Colonic mucosa (tissue), 4 donors: ENCODE measurements at regions not wholly inside any gene's neighbourhood (a gene's known extent, or its start where the extent isn't known, plus 50 kb on each side); places are given as distances from the start of the nearest gene placed in this dataset.

ENCODE experiments used
- DNase-seq: peaks from one replicate; pipeline ENCODE4 v3.0.0-alpha.2; 2020
- H3K27ac ChIP-seq: fragments of 200-600 bp; one replicate; pipeline ENCODE4 v1.8.0; 2021
- H3K27me3 ChIP-seq: fragments of 200-600 bp; one replicate; pipeline ENCODE4 v1.8.0; 2021
- H3K36me3 ChIP-seq: fragments of 200-600 bp; one replicate; pipeline ENCODE4 v1.8.0; 2021
- H3K4me1 ChIP-seq: fragments of 200-600 bp; one replicate; pipeline ENCODE4 v1.8.0; 2021; ENCODE audit warnings: mild to moderate bottlenecking
- H3K4me3 ChIP-seq: fragments of 200-600 bp; one replicate; pipeline ENCODE4 v1.8.0; 2021
- H3K9ac ChIP-seq, 2 donors: one replicate each; pipeline ENCODE4 v1.7.0; 2013; ENCODE audit warnings: control low read depth in 2 of 2, low read depth in 2 of 2, low read length in 2 of 2
- H3K9me3 ChIP-seq: fragments of 200-600 bp; one replicate; pipeline ENCODE4 v1.8.0; 2021
- intact Hi-C: fragments of 100-400 bp; cut with DNase I; formaldehyde crosslinking; loops from one replicate; pipeline ENCODE4 v1.14.1; 2022
- TF ChIP-seq, protein P1 (sequence below): fragments of 200-600 bp; IDR thresholded peaks from one replicate; pipeline ENCODE4 v1.8.0; 2022; ENCODE audit warnings: antibody characterized with exemption, mild to moderate bottlenecking
- donor health status: healthy.
- donor health status: DM: no; HTN: no; CAD: no.
- donor health status: DM: no; HTN: no; CAD: no.

DNA sequence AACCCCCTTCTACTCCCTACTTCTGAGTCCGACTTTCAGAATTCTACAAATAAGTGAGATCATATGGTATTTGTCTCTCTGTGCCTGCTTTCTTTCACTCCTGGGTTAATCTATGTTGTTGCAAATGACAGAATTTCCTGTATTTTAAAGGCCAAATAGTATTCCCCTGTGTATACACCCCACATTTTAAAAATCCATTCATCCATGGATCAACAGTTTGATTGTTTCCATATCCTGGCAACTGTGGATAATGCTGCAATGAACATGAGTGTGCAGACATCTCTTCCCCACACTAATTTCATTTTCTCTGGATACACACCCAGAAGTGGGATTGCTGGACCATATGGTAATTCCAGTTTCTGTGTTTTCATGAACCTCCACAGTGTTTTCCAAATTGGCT is 225.8 kb upstream of the TCERG1L start:
- Histone ChIP-seq H3K36me3 (no peaks in the 10 kb centered on the region), H3K4me1 (no peaks in the 10 kb centered on the region), H3K27me3 (no peaks in the 10 kb centered on the region), H3K27ac (no peak overlapping the region), H3K9me3 (no peaks in the 10 kb centered on the region), H3K4me3 (no peak overlapping the region), H3K9ac (no peak overlapping the region)
- TF ChIP-seq, protein P1, sequence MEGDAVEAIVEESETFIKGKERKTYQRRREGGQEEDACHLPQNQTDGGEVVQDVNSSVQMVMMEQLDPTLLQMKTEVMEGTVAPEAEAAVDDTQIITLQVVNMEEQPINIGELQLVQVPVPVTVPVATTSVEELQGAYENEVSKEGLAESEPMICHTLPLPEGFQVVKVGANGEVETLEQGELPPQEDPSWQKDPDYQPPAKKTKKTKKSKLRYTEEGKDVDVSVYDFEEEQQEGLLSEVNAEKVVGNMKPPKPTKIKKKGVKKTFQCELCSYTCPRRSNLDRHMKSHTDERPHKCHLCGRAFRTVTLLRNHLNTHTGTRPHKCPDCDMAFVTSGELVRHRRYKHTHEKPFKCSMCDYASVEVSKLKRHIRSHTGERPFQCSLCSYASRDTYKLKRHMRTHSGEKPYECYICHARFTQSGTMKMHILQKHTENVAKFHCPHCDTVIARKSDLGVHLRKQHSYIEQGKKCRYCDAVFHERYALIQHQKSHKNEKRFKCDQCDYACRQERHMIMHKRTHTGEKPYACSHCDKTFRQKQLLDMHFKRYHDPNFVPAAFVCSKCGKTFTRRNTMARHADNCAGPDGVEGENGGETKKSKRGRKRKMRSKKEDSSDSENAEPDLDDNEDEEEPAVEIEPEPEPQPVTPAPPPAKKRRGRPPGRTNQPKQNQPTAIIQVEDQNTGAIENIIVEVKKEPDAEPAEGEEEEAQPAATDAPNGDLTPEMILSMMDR, result no peak
- no peak for DNase-seq
- intact Hi-C loops, result no loop called here

GRCh38 chr10:131544495-131544894 is 233.0 kb upstream of the TCERG1L start:
- intact Hi-C loops, result no loop called here
- H3K4me1 ChIP-seq, result no peaks in the 10 kb centered on the region
- H3K36me3 ChIP-seq, result no peaks in the 10 kb centered on the region
- TF ChIP-seq, protein P1, result no peak
- no peaks in the 10 kb centered on the region for H3K9me3 ChIP-seq
- DNase-seq, result no peak
- no peak overlapping the region for H3K27ac ChIP-seq
- H3K27me3 ChIP-seq, result no peaks in the 10 kb centered on the region
- no peak overlapping the region for H3K9ac ChIP-seq
- H3K4me3 ChIP-seq, result no peak overlapping the region

GRCh38 chr10:131546086-131546810 is 234.7 kb upstream of the TCERG1L start:
- TF ChIP-seq, protein P1, result no peak
- no peak overlapping the region for H3K4me3 ChIP-seq
- H3K27ac ChIP-seq, result no peak overlapping the region
- no peaks in the 10 kb centered on the region for H3K27me3 ChIP-seq
- DNase-seq, result no peak
- no peaks in the 10 kb centered on the region for H3K4me1 ChIP-seq
- H3K36me3 ChIP-seq, result no peaks in the 10 kb centered on the region
- no peak overlapping the region for H3K9ac ChIP-seq
- intact Hi-C loops, result no loop called here
- no peaks in the 10 kb centered on the region for H3K9me3 ChIP-seq

DNA sequence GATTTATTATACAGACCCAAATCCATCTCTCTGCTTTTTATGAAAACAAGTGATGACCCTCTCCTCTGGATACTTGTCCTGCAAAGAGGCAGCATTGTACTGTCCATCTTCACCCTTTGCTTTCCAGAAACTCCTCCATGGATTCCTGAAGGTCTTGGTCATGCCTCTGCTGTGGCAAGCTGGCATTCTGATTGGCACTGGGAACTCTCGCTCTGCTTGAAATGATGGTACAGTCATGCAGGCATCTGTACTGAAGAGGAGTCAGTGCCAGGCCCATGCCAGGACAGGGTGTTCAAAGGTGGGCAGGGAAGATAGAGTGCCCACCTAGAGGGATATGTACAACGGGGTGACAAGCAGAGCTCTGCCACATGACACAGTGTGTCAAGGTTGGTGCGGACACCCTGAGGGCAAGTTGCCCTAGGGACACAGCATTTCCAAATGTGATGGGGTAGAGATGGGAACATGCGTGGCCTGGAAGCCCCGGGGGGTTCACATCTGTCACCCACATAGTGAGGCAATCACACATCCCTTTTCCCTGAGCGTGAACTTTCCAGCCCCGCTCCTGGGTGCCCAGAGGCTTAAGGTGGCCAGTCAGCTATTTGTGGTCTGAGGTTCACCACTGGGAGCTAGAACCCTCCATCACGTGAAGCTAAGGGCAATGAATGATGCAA is 235.7 kb upstream of the TCERG1L start:
- Histone ChIP-seq H3K27ac (no peak overlapping the region), H3K4me3 (no peak overlapping the region), H3K9ac (no peak overlapping the region), H3K36me3 (no peaks in the 10 kb centered on the region), H3K27me3 (no peaks in the 10 kb centered on the region), H3K9me3 (no peaks in the 10 kb centered on the region), H3K4me1 (no peaks in the 10 kb centered on the region)
- DNase-seq, result no peak
- TF ChIP-seq, protein P1, result no peak
- intact Hi-C loops, result no loop called here

DNA sequence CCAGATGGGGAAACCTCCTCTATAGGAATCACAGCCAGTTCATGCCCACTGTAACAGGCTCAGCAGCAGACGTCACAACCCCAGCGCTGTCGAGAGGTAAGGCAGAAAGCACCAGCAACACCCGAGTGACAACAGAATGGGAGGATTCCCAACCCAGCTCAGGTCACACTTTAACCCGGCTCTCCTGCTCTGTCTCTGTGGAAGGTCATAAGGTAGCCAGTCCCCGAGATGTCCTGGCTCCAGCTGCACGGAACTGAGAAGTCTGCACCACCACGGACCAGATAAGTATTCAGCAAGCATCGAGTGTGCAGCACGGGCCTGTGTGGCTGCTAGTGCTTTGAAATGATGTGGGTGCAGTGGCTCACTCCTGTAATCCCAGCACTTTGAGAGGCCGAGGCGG is 236.7 kb upstream of the TCERG1L start:
- intact Hi-C loops, result no loop called here
- Histone ChIP-seq H3K27me3 (no peaks in the 10 kb centered on the region), H3K4me3 (no peak overlapping the region), H3K4me1 (no peaks in the 10 kb centered on the region), H3K9me3 (no peaks in the 10 kb centered on the region), H3K36me3 (no peaks in the 10 kb centered on the region), H3K27ac (no peak overlapping the region), H3K9ac (no peak overlapping the region)
- TF ChIP-seq, protein P1, result no peak
- DNase-seq, result no peak
